ENCODE measurements at regions not wholly inside any gene's neighbourhood (a gene's known extent, or its start where the extent isn't known, plus 50 kb on each side); places are given as distances from the start of the nearest gene placed in this dataset.

- Histone ChIP-seq H3K9me3 (replicated peaks; ENCODE audit: control insufficient read depth, insufficient read depth, low read length) (no peaks in the 10 kb centered on the region), H3K4me1 (ENCODE audit: control insufficient read depth, insufficient read depth, low read length) (no peaks in the 10 kb centered on the region), H4K20me1 (ENCODE audit: control insufficient read depth, insufficient read depth) (no peaks in the 10 kb centered on the region), H3K4me2 (ENCODE audit: control insufficient read depth, insufficient read depth) (no peak overlapping the region), H3K9ac (ENCODE audit: control insufficient read depth, insufficient read depth, low read length) (no peak overlapping the region), H3K36me3 (ENCODE audit: control insufficient read depth in 2 of 2, insufficient read depth in 2 of 2, low read length in 1 of 2) (no peaks in the 10 kb centered on the region), H2AFZ (ENCODE audit: control insufficient read depth, low read depth, low read length) (no peak overlapping the region), H3K79me2 (ENCODE audit: control insufficient read depth, insufficient read depth, low read length) (no peaks in the 10 kb centered on the region), H3K4me3 (no peak overlapping the region), H3K27me3 (replicated peaks in 1 of 2; ENCODE audit: control insufficient read depth in 2 of 2, insufficient read depth in 2 of 2, low read length in 1 of 2) (no peaks in the 10 kb centered on the region), H3K27ac (ENCODE audit: control insufficient read depth, insufficient read depth) (no peak overlapping the region)
- ChIA-PET RAD21 (ENCODE audit: unreplicated experiment) (no interaction called here), CTCF (interaction anchor here (0.5 kb wide), 1 partner anchor 59 kb away, joined by 4 read pairs; no protein-coding TSS in a partner anchor), SMC1A (ENCODE audit: uncharacterized antibody, unreplicated experiment) (no interaction called here), POLR2A (no interaction called here)
- in situ Hi-C loops (cut with MboI) (no loop called here), intact Hi-C loops (cut with micrococcal nuclease; ENCODE audit: unreplicated experiment) (no loop called here)
- ATAC-seq: no peak
- BruUV-seq (replicated peaks): no TSS peak
- WGBS (ENCODE audit: insufficient coverage, insufficient replicate concordance, low lambda C conversion rate, missing lambda C conversion rate): 0% methylated on average over 2 of the region's 2 CpGs
- FAIRE-seq: no peak
- DNase-seq (ENCODE audit: low read depth, low spot score): no peak
- TF ChIP-seq REST (IDR thresholded peaks at IDR 0.05; ENCODE audit: low read depth, low read length): no peak
- TF ChIP-seq CTCF (IDR thresholded peaks at IDR 0.05 in 2 of 3, conservative IDR thresholded peaks at IDR 0.05 in 1 of 3; ENCODE audit: control insufficient read depth in 2 of 3, extremely low read depth in 1 of 3, insufficient read depth in 1 of 3, low read depth in 3 of 3, low read length in 3 of 3): no peak
- no peak for TF ChIP-seq RFX5 (IDR thresholded peaks at IDR 0.05; ENCODE audit: low read depth, low read length)
- TF ChIP-seq KLF5 (IDR thresholded peaks at IDR 0.05; ENCODE audit: partially characterized antibody): no peak
- TF ChIP-seq ZBTB4 (CRISPR knock-in tag; IDR thresholded peaks at IDR 0.05): no peak
- TF ChIP-seq ZBED1 (IDR thresholded peaks at IDR 0.05; ENCODE audit: borderline replicate concordance): no peak
Measured at GRCh38 chr7:91459539-91459938, 195.3 kb downstream of the FZD1 start.
